Dendritic cell treated with granulocyte-macrophage colony-stimulating factor and Interleukin-4, amounts not matched to agents 40 ng/mL and 50 ng/mL, for 4 days (primary cell): ENCODE measurements at regions not wholly inside any gene's neighbourhood (a gene's known extent, or its start where the extent isn't known, plus 50 kb on each side); places are given as distances from the start of the nearest gene placed in this dataset.
"Not testable (repeated sequence)": the region's sequence is repeated elsewhere in the genome, so short reads cannot be mapped to it uniquely, and the experiment has no call there.

ENCODE experiments used
- H3K27ac Mint-ChIP-seq: one replicate; pipeline ENCODE4 v1.8.0; 2022; ENCODE audit warnings: mild to moderate bottlenecking, mixed read lengths
- H3K27me3 Mint-ChIP-seq: one replicate; pipeline ENCODE4 v1.8.0; 2022; ENCODE audit warnings: mild to moderate bottlenecking, mixed read lengths
- H3K36me3 Mint-ChIP-seq: one replicate; pipeline ENCODE4 v1.8.0; 2022; ENCODE audit warnings: low read depth, mixed read lengths
- H3K4me1 Mint-ChIP-seq: one replicate; pipeline ENCODE4 v1.8.0; 2022; ENCODE audit warnings: low read depth, mixed read lengths
- H3K4me3 Mint-ChIP-seq: one replicate; pipeline ENCODE4 v1.8.0; 2022; ENCODE audit warnings: mild to moderate bottlenecking, moderate library complexity, mixed read lengths
- H3K9me3 Mint-ChIP-seq: one replicate; pipeline ENCODE4 v1.8.0; 2022; ENCODE audit warnings: mixed read lengths
- intact Hi-C: fragments of 100-400 bp; cut with micrococcal nuclease; formaldehyde crosslinking; loops from one replicate; pipeline ENCODE4 v1.15.0; 2022

DNA sequence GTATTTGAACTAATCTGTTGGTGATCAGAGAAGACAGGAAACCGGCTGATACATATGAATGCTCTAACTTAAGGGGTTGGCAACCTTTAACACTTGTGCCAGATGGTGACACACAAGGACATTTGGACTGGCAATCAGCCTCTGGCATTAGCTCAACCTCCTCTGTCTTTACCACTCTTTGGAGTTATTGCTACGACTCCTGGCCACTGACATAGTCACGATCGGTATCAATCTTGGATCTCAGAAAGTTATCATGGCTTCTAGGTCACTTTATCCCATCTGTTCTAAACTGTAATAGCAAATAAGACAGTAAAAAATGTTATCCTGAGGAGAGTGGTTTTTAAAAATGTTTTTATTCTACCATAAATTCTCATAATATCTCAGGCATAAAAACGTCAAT, 575.2 kb upstream of the MDGA2 start:
- intact Hi-C loops: no loop called here
- Mint-ChIP-seq H3K36me3 (no peaks in the 10 kb centered on the region), H3K4me1 (no peaks in the 10 kb centered on the region), H3K4me3 (no peak overlapping the region), H3K9me3 (no peaks in the 10 kb centered on the region), H3K27me3 (no peaks in the 10 kb centered on the region), H3K27ac (no peak overlapping the region)

DNA sequence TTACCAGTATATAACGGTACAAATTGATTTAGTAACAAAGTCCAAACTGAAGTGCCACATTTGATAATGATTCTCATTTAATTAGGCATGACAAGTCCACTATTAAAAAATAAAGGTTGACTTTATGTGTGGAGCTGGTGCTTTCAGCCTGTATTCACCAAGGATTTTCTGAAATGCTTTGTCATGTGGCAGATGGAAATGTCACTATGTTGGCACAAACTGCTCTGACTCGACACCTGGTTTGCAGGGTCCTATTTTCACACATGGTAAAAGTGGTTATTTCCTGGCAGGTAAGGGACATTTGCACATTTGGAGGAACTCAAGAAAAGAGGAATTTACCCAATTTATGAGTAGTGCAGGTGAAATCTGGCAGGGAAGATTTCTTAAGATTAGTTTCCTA, 572.6 kb upstream of the MDGA2 start:
- intact Hi-C loops: no loop called here
- Mint-ChIP-seq H3K4me1 (no peaks in the 10 kb centered on the region), H3K36me3 (no peaks in the 10 kb centered on the region), H3K27ac (no peak overlapping the region), H3K9me3 (no peaks in the 10 kb centered on the region), H3K27me3 (no peaks in the 10 kb centered on the region), H3K4me3 (no peak overlapping the region)

DNA sequence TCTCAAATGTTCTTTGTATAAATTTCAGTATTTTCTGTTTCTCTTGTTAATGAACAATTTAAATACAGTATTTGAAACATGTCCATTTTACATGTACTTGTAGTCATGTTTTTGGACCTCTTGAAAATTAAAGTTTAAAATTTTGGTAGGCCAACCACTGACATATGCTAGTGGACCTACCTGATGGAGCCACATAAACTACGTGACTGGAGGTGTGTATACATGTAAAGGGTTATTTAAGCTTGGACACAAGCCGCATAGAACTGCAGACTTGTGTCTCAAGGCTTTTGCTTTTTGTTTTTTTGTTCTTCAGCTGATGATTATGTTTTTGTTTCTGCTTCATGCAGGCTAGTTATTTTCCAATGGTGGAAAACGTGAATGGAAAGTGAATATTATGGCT, 568.5 kb upstream of the MDGA2 start:
- no peak overlapping the region for H3K27ac Mint-ChIP-seq
- no peaks in the 10 kb centered on the region for H3K27me3 Mint-ChIP-seq
- no peak overlapping the region for H3K4me3 Mint-ChIP-seq
- H3K9me3 Mint-ChIP-seq: no peaks in the 10 kb centered on the region
- intact Hi-C loops: no loop called here
- H3K4me1 Mint-ChIP-seq: no peaks in the 10 kb centered on the region
- H3K36me3 Mint-ChIP-seq: no peaks in the 10 kb centered on the region

DNA sequence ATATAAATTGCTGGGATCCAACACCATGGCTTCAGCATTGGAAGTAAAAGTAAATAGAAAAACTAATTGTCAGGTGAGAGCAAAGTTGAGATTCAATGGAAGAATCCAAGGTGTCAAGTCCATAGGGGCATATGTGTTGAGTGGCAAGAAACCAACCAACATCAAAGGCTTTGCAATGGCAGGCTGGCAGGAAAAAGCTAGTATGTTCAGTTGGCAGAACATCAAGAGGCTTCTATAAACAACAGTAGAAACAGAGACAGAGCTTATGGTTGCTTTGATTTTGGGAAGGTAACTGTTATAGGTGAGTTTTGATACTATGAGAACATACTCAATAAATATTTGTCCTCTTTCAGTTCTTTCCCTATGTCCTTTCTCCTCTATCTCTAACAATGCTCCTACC, 553.7 kb upstream of the MDGA2 start:
- intact Hi-C loops: no loop called here
- Mint-ChIP-seq H3K27me3 (no peaks in the 10 kb centered on the region), H3K4me3 (no peak overlapping the region), H3K4me1 (no peaks in the 10 kb centered on the region), H3K36me3 (no peaks in the 10 kb centered on the region), H3K27ac (no peak overlapping the region), H3K9me3 (peaks cover 9% of the 10 kb centered on the region)

DNA sequence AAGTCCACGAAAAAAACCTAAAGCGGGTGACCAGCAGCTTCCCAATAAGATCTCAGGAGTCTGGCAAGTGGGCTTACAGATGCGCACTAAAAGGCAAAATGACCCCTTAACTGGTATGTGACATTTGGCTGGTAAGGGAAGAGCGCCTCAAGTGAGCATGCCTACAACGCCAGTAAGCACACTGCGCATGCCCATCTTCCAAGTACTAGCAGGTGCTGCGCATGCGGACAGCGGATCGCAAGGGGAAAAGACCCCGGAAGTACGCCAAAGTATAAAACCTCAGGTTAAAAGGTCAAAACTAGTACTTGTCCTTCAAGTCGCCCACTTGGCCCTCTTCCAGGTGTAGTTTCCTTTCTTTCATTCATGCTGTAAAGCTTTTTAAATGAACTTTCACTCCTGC, 518.5 kb upstream of the MDGA2 start:
- Mint-ChIP-seq H3K27ac (no peak overlapping the region), H3K4me1 (no peaks in the 10 kb centered on the region), H3K9me3 (peaks cover 5% of the 10 kb centered on the region), H3K4me3 (no peak overlapping the region), H3K27me3 (no peaks in the 10 kb centered on the region), H3K36me3 (no peaks in the 10 kb centered on the region)
- intact Hi-C loops: no loop called here

DNA sequence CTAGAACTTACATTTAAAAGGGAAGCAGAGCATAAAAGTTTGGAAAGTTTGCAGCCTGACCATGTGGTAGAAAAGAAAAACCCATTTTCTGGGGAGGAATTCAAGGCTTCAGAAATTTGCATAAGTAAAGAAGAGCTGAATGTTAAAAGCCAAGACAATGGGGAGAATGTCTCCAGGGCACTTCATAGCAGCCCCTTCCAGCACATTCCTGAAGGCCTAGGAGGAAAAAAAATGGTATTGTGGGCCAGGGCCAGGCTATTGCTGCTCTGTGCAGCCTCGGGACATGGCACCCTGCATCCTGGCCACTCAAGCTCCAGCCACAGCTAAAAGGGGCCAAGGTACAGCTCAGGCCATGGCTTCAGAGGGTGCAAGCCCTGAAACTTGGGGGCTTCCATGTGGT, 474.2 kb upstream of the MDGA2 start:
- H3K27ac Mint-ChIP-seq, H3K27me3 Mint-ChIP-seq, H3K36me3 Mint-ChIP-seq, H3K4me1 Mint-ChIP-seq, H3K4me3 Mint-ChIP-seq, intact Hi-C loops: not testable (repeated sequence)
- H3K9me3 Mint-ChIP-seq: peaks cover 20% of the 10 kb centered on the region

DNA sequence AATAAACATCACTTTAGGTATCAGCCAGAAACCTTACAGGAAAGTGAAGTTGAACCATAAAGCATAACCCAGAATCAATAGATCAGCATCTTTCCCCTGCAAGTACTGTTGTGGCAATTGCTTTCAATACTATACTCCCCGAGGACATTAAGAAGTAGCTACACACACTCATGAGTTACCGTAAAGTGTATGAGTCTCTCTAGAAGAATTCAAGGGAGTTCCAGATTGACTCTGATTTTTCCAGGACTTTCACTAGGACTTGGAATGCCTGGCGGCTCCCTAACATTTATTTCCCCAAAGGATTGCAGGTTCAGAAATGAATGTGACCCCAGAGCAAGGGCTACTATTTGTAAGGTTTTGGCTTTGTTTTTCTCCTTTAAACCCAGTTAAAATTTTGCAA, 465.4 kb upstream of the MDGA2 start:
- Mint-ChIP-seq H3K27me3 (no peaks in the 10 kb centered on the region), H3K4me3 (no peak overlapping the region), H3K9me3 (no peaks in the 10 kb centered on the region), H3K4me1 (no peaks in the 10 kb centered on the region), H3K27ac (no peak overlapping the region), H3K36me3 (no peaks in the 10 kb centered on the region)
- intact Hi-C loops: no loop called here

DNA sequence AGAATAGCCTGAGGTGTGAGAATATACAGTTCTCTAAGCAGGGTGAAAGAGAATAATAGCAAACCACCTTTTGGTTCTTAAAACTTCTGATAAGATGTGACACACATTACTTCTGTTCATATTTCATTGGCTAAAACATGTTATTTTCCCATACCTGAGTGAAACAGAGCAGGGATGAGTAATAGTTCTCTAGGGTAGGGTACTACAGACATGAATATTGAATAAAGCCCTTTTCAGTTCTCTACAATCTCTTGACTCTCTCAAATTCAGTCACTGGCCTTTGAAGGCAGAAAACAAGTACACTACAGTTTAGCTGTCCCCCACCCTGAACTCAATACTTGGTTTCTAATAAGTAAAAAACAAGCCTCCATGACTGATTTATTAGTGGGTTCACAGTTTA, 454.1 kb upstream of the MDGA2 start:
- Mint-ChIP-seq H3K9me3 (no peaks in the 10 kb centered on the region), H3K4me1 (no peaks in the 10 kb centered on the region), H3K4me3 (no peak overlapping the region), H3K27me3 (no peaks in the 10 kb centered on the region), H3K36me3 (no peaks in the 10 kb centered on the region), H3K27ac (no peak overlapping the region)
- intact Hi-C loops: no loop called here

DNA sequence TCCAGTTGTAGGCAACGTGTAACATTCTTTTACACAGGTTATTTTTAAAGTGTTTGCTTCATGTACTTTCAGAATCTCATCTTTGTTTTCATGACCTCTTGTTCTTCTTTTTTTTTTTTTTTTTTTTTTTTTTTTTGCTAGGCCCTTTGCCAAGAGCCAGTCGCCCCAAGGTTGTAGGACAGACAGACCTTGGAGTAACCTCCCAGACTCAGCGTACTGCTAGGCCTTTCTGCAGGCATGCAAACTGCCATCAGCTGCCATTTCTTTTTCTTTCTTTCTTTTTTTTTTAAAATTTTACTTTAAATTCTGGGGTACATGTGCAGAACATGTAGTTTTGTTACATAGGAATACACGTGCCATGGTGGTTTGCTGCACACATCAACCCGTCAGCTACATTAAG, 452.3 kb upstream of the MDGA2 start:
- no peaks in the 10 kb centered on the region for H3K9me3 Mint-ChIP-seq
- H3K36me3 Mint-ChIP-seq: no peaks in the 10 kb centered on the region
- H3K4me3 Mint-ChIP-seq: no peak overlapping the region
- no peak overlapping the region for H3K27ac Mint-ChIP-seq
- intact Hi-C loops: no loop called here
- H3K4me1 Mint-ChIP-seq: no peaks in the 10 kb centered on the region
- no peaks in the 10 kb centered on the region for H3K27me3 Mint-ChIP-seq

DNA sequence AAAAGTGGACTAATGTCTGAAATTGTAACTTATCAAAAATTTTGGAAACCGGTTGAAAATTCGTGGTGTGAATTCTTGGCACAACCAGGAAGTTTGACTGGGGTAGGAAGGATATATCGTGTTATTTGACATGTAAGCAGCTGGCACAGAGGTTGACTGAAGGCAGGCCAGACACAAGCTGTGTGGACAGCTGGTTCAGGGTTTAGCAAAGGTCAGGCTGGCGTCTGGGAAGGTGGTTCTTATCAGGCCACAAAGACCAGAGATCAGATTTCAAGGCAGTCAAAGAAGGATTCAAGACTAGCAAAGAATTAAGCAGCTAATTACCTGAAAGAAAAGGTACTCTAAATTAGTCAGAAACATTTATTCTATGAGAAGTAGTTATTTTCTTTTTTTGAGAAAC, 450.2 kb upstream of the MDGA2 start:
- Mint-ChIP-seq H3K36me3 (no peaks in the 10 kb centered on the region), H3K4me1 (no peaks in the 10 kb centered on the region), H3K27ac (no peak overlapping the region), H3K4me3 (no peak overlapping the region), H3K27me3 (no peaks in the 10 kb centered on the region), H3K9me3 (no peaks in the 10 kb centered on the region)
- intact Hi-C loops: no loop called here

DNA sequence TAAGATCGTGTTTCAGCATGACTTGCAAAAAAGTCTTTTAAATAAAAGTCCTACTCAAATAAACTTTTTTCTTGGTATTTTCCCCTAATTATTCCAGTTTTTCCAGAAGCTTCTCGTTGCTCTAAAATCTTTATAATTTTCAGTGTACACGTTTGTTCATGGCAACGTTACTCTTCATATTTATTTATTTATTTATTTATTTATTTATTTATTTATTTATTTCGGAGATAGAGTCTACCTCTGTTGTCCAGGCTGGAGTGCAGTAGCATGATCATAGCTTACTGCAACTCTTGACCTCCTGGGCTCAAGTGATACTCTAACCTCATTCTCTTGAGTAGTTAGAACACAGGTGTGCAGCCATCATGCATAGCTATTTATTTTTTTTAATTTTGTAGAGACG, 438.3 kb upstream of the MDGA2 start:
- no peaks in the 10 kb centered on the region for H3K9me3 Mint-ChIP-seq
- no peaks in the 10 kb centered on the region for H3K4me1 Mint-ChIP-seq
- intact Hi-C loops: no loop called here
- no peaks in the 10 kb centered on the region for H3K27me3 Mint-ChIP-seq
- H3K4me3 Mint-ChIP-seq: no peak overlapping the region
- no peaks in the 10 kb centered on the region for H3K36me3 Mint-ChIP-seq
- H3K27ac Mint-ChIP-seq: no peak overlapping the region

DNA sequence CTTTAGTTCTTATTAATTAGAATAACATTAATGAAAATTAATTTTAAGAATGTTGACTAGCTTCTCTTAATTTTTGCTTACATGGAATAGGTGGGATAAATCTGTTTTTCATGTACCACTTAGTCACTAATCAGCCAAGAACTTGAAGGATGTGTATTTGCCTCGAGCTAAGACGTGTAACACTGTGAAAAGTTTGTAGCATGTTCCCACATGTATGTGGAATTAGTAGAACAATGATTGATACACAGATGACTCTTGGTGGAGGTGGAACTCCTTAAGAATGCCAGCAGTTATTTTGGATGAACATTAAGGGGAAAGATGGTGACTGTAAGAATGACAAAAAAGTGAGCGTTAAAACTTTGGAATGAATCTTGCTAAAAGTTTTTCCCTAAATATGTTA, 435.7 kb upstream of the MDGA2 start:
- no peaks in the 10 kb centered on the region for H3K9me3 Mint-ChIP-seq
- no peak overlapping the region for H3K4me3 Mint-ChIP-seq
- no peak overlapping the region for H3K27ac Mint-ChIP-seq
- no peaks in the 10 kb centered on the region for H3K4me1 Mint-ChIP-seq
- no peaks in the 10 kb centered on the region for H3K27me3 Mint-ChIP-seq
- H3K36me3 Mint-ChIP-seq: no peaks in the 10 kb centered on the region
- intact Hi-C loops: no loop called here

DNA sequence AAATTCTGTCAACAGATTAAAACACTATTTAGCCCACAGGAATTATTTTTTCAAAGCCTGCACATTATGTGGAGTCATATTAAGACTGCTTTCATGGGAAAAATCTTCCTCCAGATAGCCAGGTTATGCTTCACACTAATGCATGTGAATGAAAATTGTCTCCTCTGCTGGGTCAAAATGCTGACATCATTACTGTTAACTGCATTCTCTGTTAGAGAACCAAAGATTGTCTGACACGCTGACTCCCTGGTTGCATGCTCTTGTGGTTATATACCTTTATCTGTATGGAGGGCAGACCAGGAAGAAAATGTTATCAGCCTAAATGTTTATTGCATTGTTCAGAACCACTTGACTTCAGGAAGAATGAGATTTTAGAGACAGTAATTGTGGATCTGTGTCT, 432.2 kb upstream of the MDGA2 start:
- Mint-ChIP-seq H3K4me3 (no peak overlapping the region), H3K27ac (no peak overlapping the region), H3K36me3 (no peaks in the 10 kb centered on the region), H3K4me1 (no peaks in the 10 kb centered on the region), H3K27me3 (no peaks in the 10 kb centered on the region), H3K9me3 (peaks cover 22% of the 10 kb centered on the region)
- intact Hi-C loops: no loop called here

DNA sequence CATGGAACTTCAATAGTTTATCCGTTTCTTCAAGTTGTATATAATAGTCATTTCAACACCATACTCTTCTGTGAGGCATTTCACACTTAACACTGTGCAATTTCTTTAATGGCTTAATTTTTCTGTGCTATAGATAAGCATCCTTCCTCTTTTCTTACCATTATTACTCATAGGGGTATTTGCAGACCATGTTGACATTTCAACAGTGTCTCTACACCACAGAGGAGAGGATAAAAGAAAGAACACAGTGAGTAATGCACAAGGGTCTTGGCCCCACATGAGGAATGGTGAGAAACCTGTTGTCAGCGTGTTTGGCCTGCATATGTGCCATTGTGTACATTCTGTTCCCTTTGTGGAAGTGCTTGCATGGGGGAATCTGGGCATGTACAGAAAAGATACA, 421.5 kb upstream of the MDGA2 start:
- Mint-ChIP-seq H3K27me3 (no peaks in the 10 kb centered on the region), H3K4me3 (no peak overlapping the region), H3K9me3 (peaks cover 26% of the 10 kb centered on the region), H3K27ac (no peak overlapping the region), H3K4me1 (no peaks in the 10 kb centered on the region), H3K36me3 (no peaks in the 10 kb centered on the region)
- intact Hi-C loops: no loop called here

DNA sequence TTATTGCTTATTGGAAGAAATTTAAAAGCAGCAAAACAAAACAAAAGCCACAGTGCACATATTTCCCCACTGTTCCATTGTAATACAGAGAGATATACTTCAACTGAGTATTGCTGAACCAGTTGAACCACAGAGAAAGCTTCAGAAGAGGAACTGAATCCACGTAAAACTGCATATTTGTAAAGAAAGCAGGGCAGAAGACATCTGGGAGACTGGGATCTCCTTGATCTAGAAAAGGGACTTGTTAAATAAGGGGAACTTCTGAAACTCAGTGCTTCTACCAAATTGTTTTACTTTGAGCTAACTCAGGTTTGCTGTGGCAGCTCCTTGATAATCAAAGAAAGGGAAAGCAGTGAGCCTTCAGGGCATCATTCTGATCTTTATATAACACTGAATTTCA, 411.1 kb upstream of the MDGA2 start:
- Mint-ChIP-seq H3K27ac (no peak overlapping the region), H3K36me3 (no peaks in the 10 kb centered on the region), H3K4me1 (no peaks in the 10 kb centered on the region), H3K27me3 (no peaks in the 10 kb centered on the region), H3K9me3 (peaks cover 16% of the 10 kb centered on the region), H3K4me3 (no peak overlapping the region)
- intact Hi-C loops: no loop called here

DNA sequence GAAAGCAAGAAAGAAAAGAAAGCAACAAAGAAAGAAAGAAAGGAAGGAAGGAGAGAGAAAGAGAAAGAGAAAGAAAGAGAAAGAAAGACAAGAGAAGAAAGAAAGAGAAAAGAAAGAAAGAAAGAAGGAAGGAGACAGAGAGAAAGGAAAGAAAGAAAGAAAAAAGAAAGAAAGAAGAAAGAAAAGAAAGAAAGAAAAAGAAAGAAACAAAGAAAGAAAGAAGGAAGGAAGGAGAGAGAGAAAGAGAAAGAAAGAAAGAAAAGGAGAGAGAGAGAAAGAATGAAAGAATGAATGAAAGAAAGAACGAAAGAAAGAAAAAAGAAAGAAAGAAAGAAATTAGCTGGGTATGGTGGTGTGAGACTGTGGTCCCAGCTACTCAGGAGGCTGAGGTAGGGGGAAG, 400.1 kb upstream of the MDGA2 start:
- intact Hi-C loops: no loop called here
- no peak overlapping the region for H3K4me3 Mint-ChIP-seq
- H3K9me3 Mint-ChIP-seq: peaks cover 13% of the 10 kb centered on the region
- H3K27ac Mint-ChIP-seq: no peak overlapping the region
- H3K36me3 Mint-ChIP-seq: no peaks in the 10 kb centered on the region
- no peaks in the 10 kb centered on the region for H3K4me1 Mint-ChIP-seq
- no peaks in the 10 kb centered on the region for H3K27me3 Mint-ChIP-seq
